IPS-NIHi11 (cell line): ENCODE measurements at regions not wholly inside any gene's neighbourhood (a gene's known extent, or its start where the extent isn't known, plus 50 kb on each side); places are given as distances from the start of the nearest gene placed in this dataset.
"Not testable (repeated sequence)": the region's sequence is repeated elsewhere in the genome, so short reads cannot be mapped to it uniquely, and the experiment has no call there.

Experiments
- DNase-seq: peaks from one replicate; pipeline ENCODE4 v3.0.0; 2012; ENCODE audit warnings: mixed read lengths, low spot score

DNA sequence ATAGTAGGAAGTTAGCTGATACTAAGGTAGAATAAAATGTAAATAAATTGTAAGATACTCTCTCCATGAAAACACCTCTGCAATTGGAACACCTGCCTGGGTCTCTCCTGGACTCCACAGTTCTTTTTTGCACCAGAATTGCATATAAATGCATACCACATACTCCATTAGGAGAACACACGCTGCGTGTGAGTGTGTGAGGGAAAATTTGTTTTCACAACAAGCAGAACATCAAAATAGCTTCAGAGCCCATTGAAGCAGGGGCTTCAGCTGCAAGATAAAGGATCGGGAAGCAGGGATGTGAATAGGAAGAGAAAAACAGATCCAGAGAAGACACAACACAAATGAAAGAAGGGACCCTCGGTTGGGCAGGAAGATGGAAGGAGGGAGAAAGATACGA lies 389.8 kb upstream of the BRINP1 start:
- no peak for DNase-seq

DNA sequence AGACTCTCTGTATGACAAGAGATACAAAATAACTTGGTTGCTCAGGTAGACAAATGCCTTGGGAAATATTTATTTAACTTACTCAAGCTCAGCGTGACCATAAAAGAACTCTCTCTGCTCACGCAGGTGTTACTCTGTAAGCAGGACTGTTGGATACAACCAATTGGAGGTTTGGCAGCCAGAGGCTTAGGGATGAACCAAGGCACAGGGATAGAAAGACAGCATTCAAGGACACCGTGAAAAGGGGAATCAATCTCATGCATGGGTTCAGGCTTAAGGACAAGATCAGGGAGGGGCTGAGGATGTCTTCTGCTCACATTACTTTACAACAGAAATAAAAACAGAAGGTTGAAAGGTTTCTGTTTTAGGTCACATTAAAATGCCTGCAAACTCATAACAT lies 389.0 kb upstream of the BRINP1 start:
- DNase-seq = no peak

DNA sequence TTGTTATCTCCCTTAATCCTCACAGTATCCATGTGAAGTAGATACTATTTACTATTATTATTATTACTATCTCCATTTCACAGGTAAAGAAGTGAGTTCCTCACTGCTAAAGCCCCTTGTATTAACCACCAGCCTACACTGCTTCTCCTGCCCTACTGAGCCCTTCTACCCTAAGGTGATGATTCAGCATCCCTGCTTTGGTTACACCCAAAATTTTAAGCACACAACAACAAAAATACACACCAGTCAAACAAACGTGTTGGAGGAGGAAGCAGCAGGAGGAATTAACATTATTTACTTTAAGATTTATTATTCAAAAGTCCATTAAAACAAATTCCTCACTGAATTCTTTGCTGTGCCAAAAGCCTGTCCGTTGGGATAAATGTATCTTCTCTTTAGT lies 370.2 kb upstream of the BRINP1 start:
- no peak for DNase-seq

DNA sequence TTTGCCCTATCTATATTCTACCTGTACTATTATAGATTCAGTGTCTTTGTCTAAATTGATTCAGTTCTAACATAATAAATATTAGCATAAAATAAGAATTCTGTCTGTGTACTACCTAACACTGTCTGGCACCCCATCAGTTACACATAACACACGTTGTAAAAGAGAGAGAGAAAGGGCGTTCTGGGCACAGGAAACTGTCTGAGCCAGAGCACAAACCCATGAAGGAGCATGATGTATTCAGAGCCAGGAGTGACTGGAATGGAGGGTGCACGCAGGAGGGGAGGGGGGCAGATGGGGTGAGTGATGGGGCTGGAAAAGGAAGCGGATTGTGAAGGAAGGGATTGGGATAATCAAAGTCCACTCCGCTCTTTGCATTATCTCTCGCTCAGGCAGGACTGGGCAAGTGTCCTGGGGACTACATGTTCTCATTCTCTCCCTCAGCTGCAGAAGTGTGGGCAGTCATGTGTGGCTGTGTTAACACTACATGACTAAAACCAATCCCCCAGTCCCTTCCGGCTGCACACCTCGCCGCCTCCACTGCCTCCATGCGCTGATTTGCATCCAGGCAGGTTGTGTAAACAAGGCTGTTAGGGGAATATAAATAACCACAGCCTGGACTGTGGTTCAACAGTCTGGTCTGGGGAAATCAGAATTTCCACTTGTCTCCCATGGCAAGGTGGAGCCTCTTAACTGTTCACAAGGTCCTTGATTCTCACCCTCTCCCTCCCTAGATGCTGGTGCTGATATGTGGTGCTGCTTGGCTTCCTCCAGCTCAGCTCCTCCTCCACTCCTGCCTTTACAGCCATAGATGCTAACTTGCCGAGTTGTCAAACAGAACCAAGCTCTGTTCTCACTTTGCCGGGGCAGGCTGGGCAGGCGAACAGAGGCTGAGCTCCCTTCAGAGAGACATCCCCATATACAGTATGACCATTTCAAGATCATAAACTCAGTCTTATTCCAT lies 367.5 kb upstream of the BRINP1 start:
- no peak for DNase-seq

DNA sequence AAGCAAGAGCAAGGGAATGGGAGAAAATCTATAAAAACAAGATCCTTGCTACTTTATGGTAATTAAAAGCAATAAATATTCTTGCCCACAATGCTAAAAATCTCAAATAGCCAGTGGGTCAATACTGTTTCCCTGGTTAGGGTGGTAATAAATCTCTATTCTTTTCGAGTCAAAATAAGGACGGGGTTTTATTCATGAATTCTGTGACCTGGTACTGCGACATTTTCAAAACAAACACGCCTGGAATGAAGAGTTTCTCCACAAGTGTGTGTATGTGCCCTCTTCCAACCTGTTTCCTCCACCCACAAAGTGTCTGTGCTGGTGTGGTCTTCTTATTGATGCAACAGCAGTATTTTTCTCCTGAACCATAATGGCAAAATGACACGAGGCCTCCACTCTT lies 358.8 kb upstream of the BRINP1 start:
- DNase-seq = no peak

DNA sequence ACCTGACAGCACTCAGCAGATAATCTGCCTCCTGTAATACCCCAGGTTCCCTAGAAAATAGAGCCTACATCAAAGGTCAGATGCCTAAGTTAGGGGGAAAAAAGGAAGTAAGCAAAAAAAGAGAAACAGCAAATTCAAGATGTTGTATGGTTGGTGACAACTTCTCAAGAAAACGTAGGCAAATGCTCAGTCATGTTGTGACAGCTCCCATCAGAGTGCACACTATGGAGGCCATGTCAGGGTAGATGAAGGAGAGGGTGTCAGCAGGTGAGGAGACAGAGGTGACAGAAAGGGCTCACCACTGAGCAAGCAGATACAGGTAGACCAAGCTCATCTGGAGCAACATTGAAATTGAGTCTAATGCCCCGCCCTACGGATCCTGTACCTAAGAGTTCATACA lies 356.8 kb upstream of the BRINP1 start:
- DNase-seq = no peak

DNA sequence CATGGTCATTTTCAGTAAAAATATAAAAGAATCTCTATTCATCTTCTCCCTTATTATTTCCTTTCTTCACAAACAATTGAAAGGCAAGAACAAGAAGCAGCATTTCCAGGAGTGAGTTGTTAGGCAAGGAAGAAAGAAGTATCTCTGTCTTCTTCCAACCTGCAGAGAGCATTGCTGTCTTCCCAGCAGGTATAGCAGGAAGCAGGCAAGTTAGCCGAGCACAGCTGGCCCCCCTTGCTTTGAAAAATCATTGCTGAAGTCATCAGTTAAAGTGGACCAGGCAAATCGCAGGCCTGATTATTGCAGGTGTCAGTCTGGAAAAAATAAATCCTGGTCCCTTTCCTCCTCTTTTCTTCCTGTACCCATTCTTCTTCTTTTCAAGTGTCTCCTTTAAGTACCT lies 353.1 kb upstream of the BRINP1 start:
- DNase-seq = peak; percentile 6

DNA sequence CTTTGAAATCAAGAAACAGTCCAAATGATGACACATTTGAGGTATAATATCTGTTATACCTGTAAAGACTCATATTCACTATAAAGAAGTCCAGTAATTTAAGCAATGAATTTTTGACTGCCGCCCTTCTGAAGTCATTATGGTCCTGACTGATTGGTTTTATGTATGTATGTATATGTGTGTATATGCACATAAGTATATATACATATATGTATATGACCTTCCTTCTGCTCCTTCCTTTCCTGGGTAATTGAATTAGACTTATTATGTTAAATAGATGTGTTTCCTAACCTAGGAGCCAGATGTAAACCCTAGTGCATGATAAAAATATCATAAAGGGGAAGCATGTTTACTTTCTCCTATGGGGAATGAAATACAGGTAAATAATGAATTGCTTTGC lies 343.1 kb upstream of the BRINP1 start:
- DNase-seq = no peak

DNA sequence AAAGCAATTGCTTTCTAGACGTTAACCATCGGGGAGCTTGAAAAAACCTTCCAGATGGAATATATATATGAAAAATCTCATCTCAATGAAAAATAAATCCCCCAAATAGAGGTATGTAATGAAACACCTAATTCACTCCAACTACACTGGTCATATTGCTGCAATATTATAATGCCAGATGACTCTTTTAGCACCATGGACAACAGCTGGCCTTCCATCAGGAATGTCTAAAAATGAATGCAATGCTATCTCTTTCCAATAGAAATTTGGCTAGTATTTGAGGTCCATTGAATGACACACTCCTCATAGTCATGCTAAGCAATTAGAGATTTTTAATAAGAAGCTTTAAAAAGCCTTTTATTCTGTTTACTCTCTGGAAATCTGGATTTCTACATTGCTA lies 340.2 kb upstream of the BRINP1 start:
- DNase-seq = no peak

DNA sequence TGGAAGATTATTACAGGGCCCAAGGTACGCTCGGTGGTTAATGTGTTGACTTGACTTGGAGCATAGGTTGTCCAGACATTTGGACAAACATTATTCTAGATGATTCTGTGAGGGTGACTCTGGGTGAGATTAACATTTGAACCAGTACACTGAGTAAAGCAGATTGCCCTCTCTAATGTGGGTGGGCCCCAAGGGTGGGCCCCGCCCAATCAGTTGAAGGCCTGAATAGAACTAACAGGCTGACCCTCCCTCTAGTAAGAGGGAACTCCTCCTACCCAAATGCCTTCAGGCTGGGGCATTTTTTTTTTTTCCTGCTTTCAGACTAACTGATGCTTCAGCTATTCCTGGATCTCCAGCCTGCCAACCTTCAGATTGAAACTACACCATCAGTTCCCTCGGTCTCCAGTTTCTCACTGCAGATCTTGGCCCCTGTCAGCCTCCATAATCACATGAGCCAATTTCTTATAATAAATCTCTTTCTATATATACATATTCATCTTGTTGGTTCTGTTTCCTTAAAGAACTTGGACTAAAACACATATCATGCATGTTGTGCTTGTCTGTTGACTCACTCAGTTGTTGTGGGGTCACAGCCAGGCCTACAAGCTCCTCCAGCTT lies 338.1 kb upstream of the BRINP1 start:
- no peak for DNase-seq

DNA sequence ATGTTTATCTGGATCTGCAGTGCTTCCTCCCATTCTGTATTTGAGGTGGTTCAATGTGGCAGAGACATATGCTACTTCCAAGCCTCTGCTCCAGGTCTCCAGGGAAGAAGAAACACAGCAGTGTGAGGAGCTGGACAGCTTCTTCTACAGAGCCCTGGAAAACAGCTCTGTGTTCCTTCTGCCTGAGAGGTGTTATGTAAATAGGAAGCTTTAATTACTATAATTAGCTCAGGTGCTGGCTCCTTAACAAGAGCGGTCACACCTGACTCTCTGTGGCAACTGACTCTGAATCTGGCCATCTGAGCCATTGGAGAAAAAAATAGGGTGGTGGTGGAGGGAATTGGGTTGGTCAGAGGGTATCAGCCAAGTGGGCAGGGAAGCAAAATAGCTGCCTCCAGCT lies 332.4 kb upstream of the BRINP1 start:
- DNase-seq = no peak

DNA sequence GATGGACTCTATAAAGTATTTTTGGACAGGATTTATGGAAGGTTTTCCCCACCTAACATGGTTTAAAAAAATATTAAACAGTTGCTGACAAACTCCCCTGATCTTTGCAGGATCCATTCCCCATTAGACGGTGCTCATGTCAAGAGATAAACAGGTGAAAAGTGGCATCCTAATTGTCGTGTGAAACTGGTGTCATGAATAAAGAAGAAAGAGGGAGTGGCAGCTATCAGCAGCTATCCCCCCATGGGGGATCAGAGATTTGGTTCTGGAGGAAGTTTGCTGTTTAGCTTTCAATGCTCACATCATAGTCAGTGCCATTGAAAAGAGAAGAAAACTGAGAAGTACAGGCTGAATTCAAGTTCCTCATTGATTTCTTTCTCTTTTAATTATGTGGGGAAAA lies 329.3 kb upstream of the BRINP1 start:
- no peak for DNase-seq

DNA sequence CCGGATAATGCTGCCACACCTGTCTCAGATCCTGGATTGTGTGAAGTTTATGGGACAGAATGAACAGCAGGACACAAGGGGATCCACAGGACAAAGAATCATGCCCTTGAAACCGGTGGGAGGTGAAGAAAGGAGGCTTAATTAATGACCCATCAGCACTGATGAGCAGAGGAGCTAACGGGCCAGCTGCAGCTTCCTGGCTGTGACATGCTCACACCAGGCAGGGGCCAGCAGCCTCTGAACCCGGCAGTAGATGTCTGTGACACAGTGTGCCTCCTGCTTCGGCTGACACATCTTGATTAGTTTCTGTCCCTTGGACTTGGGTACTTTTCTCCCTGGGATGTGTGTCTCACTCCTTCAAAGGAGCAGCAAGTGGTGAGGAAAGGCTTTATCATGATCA lies 328.8 kb upstream of the BRINP1 start:
- no peak for DNase-seq

DNA sequence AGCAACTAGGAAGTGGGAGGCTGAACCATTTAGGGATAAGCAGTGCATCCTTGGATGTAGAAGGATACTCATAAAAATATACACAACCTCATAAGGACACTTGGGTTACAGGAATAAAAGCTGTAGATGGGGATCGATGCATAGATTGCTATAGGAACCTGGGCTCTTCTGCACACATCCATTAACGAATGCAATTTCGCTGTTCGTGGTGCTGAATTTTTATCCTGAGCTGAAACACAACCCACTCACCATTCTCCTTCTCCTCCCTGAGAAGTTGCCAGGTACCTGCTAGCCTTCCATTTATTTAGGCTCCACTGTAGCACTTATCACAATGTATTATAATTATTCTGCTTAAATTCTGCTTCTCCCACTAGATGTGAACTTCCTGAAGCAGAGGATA lies 320.6 kb upstream of the BRINP1 start:
- peak; percentile 54 for DNase-seq

DNA sequence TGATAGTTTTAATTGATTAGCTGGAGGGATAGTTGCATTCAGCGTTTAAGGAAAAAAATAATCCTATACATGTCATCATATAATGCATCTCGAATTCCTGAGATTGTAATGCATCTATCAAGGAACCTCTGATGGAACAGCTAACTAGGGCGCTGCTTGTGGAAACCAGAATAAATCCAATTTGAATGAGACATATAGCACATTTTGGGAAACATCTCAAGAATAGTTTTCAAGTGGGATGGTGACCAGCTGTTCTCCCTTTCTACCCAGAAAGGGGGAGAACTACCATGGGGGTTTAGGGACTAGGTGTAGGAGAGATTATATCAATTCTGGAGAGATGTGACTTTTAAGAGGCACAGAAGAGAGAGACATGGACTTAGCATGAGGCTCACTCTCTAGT lies 319.3 kb upstream of the BRINP1 start:
- no peak for DNase-seq

DNA sequence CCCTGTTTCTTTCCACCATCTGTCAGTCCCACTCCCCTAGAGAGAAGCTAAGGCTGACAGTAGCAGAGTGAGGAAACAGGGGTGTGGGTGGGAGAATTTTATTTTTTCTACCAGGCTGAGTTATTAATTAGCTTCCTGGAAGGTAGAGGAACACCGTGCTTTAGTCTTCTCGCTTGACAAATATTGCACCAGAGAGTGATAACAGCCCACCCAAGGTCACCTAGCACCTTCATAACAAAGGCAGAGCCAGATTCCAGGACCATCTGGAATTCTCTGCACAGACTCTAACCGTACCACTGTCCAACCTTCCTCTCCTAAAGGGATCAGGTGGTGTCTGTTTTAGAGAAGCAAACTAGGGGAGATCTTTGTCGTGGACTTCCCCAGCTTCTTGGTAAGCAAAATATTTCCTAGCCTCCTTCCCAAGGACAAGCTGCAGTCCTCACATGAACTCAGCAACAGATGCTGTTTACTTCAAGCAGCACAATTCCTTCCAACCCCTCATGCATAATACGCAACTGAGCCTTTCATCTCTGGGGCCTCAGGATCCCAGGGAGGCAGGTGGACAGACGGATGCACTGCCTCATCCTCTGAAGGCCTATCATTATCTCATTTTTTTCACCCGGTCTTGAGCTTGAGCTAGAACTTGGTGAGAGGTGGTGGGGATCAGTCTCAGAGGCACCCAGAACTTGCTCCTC lies 308.7 kb upstream of the BRINP1 start:
- DNase-seq = no peak

DNA sequence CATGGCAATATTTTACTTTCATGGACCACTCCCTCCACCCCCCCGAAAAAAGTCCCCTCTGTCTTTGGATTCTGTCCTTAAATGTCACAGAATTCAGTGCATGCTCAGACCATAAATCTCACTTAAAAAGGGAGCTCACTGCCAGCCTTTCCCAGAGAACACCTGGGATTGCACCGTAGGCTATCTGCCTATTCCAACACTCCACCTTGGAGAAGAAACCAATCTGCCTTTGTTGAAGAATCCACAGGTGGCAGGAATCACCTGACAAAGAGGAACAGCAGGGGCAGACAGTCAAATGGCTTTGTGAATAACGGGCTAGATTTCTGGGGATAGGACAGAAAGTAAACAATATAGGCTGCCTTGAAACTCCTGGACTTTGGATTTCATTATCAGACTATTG lies 306.7 kb upstream of the BRINP1 start:
- DNase-seq = peak; percentile 33

DNA sequence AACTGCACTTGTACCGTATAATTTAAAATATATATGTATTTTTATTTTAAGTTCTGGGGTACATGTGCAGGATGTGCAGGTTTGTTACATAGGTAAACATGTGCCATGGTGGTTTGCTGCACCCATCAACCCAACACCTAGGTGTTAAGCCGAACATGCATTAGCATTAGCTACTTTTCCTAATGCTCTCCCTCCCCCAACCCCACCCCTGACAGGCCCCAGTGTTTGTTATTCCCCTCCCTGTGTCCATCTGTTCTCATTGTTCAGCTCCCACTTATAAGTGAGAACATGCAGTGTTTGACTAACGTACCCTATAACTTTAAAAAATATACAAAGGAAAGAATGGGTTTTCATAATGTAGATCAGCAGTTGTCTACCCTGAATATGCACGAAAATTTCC lies 303.5 kb upstream of the BRINP1 start:
- DNase-seq = not testable (repeated sequence)

DNA sequence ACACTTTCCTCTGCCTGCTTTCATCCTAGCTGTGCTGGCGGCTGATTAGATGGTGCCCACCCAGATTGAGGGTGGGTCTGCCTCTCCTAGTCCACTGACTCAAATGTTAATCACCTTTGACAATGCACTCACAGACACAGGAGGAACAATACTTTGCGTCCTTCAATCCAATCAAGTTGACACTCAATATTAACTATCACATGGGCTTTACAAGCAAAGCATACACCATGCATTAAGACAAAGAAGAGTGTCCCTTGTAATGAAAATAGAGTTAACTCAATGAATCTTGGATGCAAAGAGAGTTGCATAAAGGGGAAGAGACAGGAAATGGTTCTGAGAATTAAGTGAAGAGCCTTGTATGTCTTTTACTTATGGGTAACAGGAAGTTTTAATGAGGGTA lies 298.7 kb upstream of the BRINP1 start:
- no peak for DNase-seq

DNA sequence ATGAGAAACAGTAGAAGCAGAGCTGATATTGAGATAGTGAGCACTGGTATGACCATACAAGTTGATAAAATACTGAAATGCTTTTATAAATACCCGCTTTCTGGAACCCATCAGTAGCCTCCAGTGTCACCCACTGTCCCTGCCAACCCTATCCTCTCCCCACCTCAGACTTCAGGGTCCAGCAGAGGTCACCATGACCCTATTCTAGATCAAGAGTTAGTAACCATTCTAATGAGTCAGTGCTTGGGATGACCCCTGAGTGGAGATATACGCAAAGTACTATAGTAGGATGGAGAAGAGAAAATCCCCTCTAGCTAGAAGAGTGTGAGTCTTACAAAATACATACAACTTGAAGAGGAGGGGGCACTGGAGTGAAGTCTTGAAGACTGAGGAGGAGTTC lies 297.9 kb upstream of the BRINP1 start:
- no peak for DNase-seq

DNA sequence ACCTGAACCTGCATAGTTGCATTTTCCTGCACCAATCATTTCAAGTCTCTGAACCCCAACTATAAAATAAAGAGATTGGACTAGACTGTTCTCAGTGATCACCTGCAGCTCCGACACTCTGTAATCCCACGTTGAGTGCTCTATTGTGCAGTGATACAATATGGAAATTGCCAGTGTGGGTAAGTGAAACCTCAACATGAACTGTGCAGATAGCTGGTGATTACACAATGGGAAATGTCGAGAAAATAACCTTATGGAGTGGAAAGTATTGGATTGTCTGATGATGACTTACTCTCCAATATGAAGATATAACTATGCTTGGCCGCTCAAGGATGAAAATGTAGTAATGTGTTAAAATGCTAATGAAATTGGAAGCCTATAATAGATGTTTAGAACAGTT lies 293.1 kb upstream of the BRINP1 start:
- no peak for DNase-seq

DNA sequence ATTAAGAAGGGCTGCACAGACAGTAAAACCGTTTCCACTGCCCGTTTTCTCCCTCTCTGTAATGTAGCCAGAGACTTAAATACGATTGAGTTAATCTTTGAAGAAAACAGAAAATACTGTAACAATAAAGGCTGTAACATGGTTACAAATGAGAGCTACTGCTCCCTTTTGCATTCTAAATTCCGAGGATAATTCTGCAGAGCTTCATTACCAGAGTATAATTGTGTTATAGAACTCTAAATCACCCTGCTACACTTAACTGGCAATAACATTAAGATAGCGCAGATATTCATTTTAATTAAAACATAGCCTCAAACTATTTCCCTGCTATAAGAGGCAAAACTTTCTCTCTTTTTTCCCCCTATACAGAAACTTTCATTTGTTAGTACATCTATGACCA lies 283.7 kb upstream of the BRINP1 start:
- no peak for DNase-seq

DNA sequence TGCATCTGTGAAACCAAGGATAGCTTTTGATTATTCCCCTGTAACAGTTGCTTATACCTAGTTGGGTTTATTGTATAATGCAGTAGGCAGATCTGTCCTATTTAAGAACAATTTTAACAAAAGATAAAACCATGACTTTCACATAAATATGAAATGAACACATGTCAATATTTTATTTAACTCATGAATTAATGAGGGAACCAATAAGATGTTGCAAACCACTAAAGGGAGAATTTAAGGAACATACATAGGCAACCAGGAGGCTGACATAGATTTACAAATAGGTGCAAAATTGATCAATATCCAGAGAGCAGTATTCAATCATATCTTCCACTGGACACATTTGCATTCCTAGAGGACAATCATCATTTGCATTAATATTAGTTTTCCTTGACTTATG lies 280.0 kb upstream of the BRINP1 start:
- DNase-seq = no peak
